HT-29 (cell line): ENCODE measurements at regions not wholly inside any gene's neighbourhood (a gene's known extent, or its start where the extent isn't known, plus 50 kb on each side); places are given as distances from the start of the nearest gene placed in this dataset. TPM values are rescaled to one million over a fixed set of nuclear protein-coding genes. Genes with fewer than 3 reads are reported as not detected.

Experiments used
- small RNA-seq: library from RNA; depleted of rRNA; stranded (forward); fragments of <200 nt; gene quantifications from one replicate; pipeline ENCODE3, GENCODE V24; 2014

Small RNA genes in the stretch of these regions (small RNA-seq; reads per million reads assigned to genes)
- gene AL161713.1 (not detected), gene AL163642.1 (not detected), gene RF00017 (not detected), gene RNU6-976P (not detected), gene RNU6ATAC28P (not detected), gene RNU7-51P (not detected)
